GM18951 (cell line): ENCODE measurements at regions not wholly inside any gene's neighbourhood (a gene's known extent, or its start where the extent isn't known, plus 50 kb on each side); places are given as distances from the start of the nearest gene placed in this dataset.

Experiments
- POLR2A ChIP-seq: IDR thresholded peaks from 4 replicates; pipeline ENCODE4 v1.6.1; 2011; ENCODE audit warnings: mild to moderate bottlenecking; ENCODE audit not compliant: insufficient read length, insufficient read depth; ENCODE audit errors: extremely low read depth
- in situ Hi-C: fragments of 300-500 bp; cut with MboI; formaldehyde crosslinking; loops from one replicate; pipeline ENCODE4 v1.12.0; 2022; ENCODE audit warnings: low sequenced_read_pairs, mixed read lengths, inconsistent platforms; ENCODE audit not compliant: unreplicated experiment

GRCh38 chr1:244186372-244186771, 135.3 kb downstream of the ZBTB18 start:
- in situ Hi-C loops = no loop called here
- TF ChIP-seq POLR2A = no peak

DNA sequence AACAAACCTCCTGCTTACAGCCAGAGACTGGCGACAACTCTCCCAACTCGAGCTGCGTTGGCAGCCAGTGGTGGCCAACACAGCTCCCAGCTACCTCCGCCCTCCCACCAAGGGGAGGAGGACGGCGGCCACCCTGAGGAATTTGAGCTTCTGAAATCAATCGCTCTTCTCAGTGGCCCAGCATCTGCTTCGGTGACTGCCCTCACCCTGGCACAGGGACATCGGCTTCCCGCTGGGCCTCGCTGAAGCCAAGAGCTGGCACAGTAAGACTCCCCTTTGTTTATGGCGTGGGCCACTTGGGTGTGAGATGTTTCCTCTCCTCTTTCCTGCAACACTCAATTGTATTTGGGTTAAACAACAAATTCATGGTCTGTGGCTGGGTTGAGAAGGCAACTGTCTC, 136.2 kb downstream of the ZBTB18 start:
- in situ Hi-C loops = no loop called here
- TF ChIP-seq POLR2A = no peak

- no peak for TF ChIP-seq POLR2A
- in situ Hi-C loops = no loop called here
Observed at GRCh38 chr1:244191581-244191980, 140.5 kb downstream of the ZBTB18 start.

DNA sequence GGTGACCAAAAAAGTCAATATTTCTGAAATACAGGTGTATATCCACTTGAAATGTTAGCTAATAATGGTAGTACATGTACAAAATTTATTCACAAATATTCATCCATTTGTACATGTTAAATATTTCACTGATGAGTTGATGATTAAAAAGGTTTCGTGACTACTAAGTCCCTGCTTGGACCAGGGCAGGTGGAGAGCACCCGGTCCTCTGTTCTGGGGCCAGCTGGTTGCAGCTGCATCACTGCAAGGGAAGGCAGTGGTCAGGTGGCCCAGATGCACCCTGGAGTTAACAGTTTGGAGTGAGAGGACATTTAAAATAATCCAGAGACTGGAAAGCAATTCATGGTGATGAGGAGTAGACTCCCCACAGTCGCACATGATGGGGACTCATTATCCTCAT, 141.2 kb downstream of the ZBTB18 start:
- in situ Hi-C loops = no loop called here
- TF ChIP-seq POLR2A = no peak

- in situ Hi-C loops = no loop called here
Observed at GRCh38 chr1:244196571-244197285, 145.6 kb downstream of the ZBTB18 start.

GRCh38 chr1:244197851-244198375, 146.8 kb downstream of the ZBTB18 start:
- in situ Hi-C loops = no loop called here
- no peak for TF ChIP-seq POLR2A

More at GRCh38 chr1:244196571-244197285, 145.6 kb downstream of the ZBTB18 start:
- no peak for TF ChIP-seq POLR2A

GRCh38 chr1:244199902-244200301, 148.8 kb downstream of the ZBTB18 start:
- in situ Hi-C loops = no loop called here
- TF ChIP-seq POLR2A = no peak

- in situ Hi-C loops = no loop called here
- TF ChIP-seq POLR2A = no peak
Observed at GRCh38 chr1:244200596-244200995, 149.5 kb downstream of the ZBTB18 start.

GRCh38 chr1:244201750-244202149, 150.7 kb downstream of the ZBTB18 start:
- in situ Hi-C loops = no loop called here
- no peak for TF ChIP-seq POLR2A

DNA sequence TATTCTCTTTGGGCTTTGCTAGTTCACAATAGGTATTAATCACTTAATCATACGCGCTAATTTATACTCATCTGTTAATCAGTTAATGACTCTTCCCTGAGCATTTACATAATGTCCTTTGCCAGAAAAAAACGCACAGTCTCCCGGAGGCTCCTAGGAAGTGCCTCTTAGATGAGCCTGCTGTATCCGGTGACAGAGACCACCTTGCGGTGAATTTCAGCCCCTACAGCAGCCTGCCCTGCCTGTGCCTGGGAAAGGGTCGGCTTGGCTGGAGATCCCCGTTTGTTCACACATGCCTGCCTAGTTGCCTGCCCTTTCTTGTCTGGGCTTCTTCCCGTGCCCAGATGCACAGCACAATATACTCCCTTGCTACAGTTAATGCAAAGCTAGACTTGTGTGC, 152.9 kb downstream of the ZBTB18 start:
- in situ Hi-C loops = no loop called here
- TF ChIP-seq POLR2A = no peak

DNA sequence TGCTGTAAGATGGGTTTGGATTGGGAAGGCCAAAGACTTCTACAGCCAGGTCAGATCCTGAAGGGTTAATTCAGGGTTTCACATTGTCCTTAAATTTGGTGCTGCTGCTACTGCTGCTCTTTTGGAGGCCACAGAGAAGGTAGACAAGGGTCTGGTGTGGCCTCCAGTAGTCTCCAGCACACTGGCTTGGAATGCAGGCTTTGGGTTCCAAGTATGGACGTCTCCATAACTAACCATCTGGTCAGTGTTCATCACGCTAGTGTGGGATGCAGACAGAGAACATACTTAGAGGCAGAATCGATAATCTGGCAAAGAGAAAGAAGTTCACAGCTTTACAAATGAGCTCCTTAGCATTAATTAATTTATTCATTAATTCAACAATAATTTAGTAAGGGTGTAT, 154.1 kb downstream of the ZBTB18 start:
- in situ Hi-C loops = no loop called here
- TF ChIP-seq POLR2A = no peak

- no peak for TF ChIP-seq POLR2A
- in situ Hi-C loops = no loop called here
Observed at GRCh38 chr1:244205906-244206305, 154.8 kb downstream of the ZBTB18 start.

- in situ Hi-C loops = no loop called here
- no peak for TF ChIP-seq POLR2A
Observed at GRCh38 chr1:244207042-244207934, 156.2 kb downstream of the ZBTB18 start.

- in situ Hi-C loops = no loop called here
- TF ChIP-seq POLR2A = no peak
Observed at GRCh38 chr1:244207935-244208244, 156.8 kb downstream of the ZBTB18 start.
